ENCODE measurements at regions not wholly inside any gene's neighbourhood (a gene's known extent, or its start where the extent isn't known, plus 50 kb on each side); places are given as distances from the start of the nearest gene placed in this dataset.
"Not testable (repeated sequence)": the region's sequence is repeated elsewhere in the genome, so short reads cannot be mapped to it uniquely, and the experiment has no call there.

DNA sequence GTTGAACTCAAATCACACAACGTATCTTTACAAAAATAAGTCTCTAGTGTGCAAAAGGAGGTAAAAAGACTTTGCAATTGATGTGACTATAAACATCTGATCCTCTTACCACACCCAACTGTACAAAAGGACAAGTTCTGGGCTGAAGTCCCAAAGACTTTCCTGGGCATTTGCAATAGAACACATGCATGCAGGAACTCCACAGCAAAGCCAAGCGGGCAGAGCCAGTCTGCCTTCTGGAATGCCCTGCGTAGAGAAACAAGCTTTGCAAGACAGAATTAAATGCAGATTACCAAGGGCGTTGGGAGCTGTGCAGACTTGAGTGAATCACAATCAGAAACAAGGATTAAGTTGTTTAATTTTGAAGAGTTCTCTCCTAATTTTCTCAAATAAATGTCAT is 208.4 kb upstream of the ZNF521 start:
- DNase-seq (ENCODE audit: low spot score), result no peak

DNA sequence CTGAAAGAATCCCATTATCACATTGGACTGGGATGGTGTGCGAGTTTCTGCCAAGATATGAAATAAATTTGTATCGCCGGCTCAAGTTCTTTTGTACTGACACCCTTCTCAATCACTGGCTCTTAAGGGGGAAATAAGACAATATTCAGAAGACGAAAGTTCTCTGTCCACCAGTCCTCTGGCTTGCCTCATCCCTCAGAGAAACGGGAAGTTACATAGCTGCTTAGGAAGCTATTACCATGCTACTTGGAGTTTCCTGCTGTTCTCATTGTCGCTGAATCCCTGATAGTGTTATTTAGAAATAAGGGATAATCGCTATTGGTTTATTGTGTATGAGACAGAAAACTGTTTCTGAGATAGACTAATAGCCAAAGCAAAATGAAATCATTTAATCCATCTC is 205.0 kb upstream of the ZNF521 start:
- no peak for DNase-seq (ENCODE audit: low spot score)

DNA sequence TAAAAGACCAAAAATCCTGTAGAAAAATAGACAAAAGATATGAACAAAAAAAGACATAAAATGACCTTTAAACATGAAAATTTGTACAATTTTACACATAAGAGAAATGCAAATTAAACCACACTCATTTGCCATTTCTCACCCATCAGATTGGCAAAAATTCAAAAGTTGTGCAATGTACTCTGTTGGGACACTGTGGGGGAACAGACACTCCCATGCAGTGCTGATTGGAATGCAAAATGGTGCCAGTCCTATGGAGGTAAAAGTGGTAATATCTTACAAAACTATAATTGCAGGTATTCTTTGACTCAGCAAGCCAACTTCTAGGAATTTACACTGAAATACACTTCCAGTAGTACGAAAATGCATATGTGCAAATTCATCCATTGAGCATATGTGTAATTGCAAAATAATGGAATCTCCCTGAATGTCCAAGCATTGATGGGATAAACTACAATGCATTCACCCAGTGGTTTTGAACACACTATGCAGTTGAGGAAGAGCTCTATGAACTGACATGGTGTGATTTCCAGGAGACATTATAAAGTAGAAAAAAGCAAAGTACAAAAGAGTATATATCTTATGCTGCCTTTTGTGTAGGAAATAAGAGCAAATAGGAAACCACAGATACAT is 201.8 kb upstream of the ZNF521 start:
- no peak for DNase-seq (ENCODE audit: low spot score)

DNA sequence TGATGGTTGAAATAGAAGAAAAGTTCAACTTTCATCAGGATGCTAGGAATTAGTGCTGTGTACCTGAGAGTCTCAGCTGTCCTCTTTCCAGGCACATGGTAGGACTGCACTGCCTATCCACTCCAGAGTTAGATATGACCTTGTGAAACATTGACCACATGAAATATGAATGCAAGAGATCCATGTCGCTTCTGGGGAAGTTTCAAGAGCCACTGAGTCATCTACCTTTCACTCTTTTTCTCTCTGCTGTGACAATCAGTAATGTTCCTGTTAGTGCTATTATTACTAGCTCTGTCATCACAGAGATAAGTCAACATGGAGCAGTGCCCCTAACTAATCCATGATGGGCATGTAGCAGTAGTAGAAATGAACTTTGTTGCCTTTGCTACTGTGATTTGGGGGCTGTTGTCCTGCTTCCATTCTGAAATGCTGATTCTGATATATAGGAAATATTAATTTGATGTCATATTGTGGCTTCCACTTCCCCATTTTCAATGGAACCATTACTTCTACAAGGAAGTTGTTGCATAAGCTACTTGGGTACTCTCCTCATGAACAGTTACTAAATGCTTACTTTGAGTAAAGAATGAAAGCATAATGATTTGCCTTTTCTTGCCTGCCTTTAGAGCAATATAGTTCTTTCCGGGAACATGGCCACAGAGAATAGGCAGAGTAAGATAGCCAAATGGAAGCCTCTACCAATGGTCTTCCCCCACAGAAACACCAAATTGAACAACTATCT is 192.8 kb upstream of the ZNF521 start:
- DNase-seq (ENCODE audit: low spot score), result no peak

DNA sequence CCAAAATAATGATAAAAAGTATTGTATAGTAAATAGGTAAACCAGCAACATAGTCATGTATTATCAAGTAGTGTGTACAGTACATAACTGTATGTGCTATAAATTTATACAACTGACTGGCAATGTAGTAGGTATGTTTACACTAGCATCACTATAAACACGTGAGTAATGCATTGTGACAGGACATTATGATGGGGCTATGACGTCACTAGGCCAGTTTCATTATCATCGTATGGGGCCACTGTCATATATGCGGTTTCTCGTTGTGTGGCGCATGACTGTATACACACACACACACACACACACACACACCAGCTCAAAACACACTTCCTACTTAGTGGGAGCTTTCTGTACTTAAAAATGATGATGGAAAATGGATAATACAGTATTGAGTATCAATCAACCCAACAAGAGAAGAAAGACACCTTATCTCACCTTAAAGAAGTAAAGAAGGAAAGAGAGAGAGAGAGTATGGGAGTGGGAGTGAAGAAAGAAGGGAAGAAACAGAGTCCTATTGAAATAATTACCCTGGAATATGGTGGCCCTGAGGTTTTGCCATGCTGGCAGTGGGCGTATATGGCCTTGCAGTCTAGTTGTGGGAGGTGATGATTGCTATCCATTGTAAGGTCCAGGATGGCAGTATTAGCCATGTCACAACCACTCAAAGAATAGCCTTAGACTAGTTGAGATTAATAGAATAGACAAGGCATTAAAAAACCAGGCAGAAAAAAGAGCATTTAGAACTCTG is 186.4 kb upstream of the ZNF521 start:
- no peak for DNase-seq (ENCODE audit: low spot score)

DNA sequence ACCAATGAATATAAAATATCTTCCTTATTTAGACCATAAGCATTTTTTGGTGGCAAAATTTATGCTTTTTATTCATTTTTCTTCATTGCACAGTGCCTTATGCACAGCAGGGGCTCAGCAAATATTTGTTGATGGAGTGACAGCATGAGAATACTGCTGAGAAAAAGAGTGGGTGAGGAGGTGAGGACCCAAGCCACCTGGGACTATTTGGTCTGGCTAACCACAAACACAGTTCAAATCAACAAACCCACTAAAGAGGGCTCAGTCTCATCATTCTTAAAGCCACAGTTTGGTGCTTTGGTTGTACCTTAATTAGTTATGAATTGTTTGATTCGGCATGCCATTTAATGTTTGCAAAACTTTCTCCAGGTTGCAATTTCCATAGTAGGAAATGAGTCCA is 183.5 kb upstream of the ZNF521 start:
- DNase-seq (ENCODE audit: low spot score), result no peak

DNA sequence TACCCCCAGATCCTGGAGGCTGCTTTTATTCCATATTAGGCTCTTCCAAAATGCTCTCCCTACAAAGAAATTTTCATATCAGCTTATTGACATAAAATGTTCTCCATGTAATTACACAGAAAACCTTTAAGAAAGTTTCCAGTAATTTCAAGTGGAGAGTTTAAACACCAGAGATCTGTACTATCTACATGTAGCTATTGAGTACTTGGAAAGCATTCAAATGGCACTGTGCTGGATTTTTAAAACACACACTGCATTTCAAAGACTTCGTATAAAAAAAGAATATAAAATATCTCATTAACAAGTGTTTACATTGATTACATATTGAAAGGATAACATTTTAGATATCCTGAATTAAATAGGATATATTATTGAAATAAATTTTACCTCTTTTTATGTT is 182.4 kb upstream of the ZNF521 start:
- no peak for DNase-seq (ENCODE audit: low spot score)

DNA sequence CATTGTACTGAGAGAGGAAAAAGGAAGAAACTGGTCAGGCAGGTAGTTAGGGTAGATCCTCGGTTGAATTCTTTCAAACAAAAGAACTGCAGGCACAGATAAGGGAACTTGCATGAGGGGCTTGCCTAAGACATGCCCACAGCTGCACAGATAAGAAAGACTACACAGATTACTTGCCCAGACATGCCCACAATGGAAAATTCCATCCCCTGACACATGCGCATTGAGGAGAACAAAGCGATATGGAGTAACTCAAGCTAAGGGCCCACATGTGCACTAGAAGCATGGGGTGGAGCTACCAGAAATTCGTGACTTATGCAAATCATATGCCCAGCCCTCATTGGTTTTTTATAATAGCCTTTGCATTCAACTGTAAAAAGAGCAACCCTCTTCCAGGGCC is 181.3 kb upstream of the ZNF521 start:
- DNase-seq (ENCODE audit: low spot score), result no peak

DNA sequence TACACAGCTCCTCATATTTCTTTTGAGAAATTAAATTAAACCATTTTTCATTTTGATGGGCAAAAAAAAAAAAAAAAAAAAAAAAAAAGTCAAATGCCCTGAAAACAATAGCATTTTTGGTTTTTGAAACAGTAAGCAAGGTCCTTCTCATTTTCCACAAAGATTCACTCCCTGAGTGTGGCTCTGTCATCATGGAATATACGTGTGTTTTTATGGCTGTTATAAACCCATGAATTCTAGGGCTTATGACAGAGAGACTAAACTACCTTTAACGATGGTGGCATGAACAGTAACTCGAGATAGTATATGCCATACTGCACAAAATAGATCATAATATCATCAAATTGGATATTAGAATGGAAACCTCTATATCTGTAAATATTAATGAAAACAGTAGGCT is 179.2 kb upstream of the ZNF521 start:
- DNase-seq (ENCODE audit: low spot score), result no peak

DNA sequence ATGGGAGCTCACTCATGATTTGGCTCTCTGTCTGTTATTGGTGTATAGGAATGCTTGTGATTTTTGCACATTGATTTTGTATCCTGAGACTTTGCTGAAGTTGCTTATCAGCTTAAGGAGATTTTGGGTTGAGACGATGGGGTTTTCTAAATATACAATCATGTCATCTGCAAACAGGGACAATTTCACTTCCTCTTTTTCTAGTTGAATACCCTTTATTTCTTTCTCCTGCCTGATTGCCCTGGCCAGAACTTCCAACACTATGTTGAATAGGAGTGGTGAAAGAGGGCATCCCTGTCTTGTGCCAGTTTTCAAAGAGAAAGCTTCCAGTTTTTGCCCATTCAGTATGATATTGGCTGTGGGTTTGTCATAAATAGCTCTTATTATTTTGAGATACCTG is 173.8 kb upstream of the ZNF521 start:
- DNase-seq (ENCODE audit: low spot score), result not testable (repeated sequence)

DNA sequence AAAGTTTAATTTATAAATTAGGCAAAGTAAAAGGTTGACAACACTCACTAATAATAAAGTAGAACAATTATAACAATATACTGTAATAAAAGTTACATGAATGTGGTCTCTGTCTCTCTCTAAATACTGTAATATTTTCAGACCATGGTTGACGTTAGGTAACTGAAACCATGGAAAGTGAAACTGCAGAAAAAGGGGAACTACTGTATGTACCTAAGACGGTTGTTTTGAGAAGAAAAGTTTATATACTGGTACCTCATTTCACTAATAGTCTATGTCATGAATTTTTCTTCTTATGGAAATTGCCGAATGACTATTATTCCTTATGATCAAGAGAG is 166.7 kb upstream of the ZNF521 start:
- no peak for DNase-seq (ENCODE audit: low spot score)

DNA sequence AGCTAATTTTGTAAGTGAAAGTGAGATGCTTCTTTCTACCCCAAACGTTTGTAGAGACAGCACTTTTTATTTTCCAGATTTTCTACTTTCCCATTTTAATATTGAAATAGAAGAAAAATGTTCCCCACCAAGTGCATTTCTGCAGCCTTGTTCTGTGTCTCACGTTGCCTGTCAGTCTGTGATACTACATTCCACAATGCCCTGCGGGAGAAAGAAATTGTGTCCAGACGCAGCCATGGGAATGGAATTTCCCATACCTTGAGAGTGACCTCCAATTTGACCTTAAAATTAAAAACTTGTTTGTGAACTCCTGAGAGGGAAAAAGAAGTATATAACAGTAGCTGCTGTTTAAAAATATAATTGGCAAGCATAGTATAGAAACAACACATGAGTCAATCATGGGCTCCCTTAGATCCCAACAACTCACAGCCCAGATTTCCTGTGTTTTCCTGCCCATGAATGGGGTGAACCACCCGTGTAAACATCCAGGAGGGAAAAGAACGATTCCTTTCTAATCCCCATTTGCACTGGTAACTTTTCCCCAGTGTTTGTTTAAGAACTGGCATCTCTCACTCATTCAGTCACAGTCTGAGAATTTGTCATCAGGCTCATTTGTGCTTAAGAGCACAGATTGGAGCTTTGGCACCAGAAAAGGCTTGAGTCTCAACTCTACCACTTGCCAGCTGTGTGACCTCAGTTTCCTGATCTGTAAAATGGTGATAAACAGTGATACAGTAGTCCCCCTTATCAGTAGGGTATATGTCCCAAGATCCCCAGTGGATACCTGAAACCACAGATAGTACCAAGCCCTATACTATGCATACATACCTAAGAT is 166.1 kb upstream of the ZNF521 start:
- DNase-seq (ENCODE audit: low spot score), result no peak

DNA sequence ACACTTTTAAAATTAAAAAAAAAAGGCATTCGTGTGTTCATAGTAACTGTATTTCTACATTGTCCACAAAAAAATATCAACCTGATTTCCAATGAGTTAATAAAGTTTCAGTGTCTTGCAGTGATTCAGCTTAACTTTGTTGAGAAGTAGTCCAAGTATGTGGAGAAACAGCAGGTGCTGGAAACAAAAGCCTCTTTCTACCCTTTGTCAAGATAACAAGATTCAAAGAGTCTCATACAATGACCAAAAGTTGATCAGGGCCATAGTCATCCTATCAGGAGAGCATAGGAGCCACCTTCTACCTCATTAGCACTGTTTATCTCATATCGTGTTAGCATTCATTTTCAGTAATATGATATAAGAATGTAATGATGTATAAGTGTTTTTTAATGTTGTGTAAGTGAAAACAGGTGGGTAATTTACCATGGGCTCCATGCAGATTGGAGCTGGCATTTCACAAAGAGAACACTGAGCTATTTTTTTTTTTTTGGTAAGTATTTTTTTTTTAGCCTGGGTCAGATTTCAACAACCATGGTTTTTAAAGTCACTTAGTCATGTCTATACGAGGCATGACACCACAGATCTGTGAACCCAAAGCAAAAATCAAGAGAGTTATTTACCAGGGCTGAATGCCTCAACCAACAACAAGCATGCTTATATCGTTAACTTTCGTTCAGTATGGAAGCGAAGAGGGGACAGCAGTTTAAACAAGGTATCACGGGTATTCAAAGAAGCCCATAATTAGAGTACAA is 165.0 kb upstream of the ZNF521 start:
- DNase-seq (ENCODE audit: low spot score), result no peak

DNA sequence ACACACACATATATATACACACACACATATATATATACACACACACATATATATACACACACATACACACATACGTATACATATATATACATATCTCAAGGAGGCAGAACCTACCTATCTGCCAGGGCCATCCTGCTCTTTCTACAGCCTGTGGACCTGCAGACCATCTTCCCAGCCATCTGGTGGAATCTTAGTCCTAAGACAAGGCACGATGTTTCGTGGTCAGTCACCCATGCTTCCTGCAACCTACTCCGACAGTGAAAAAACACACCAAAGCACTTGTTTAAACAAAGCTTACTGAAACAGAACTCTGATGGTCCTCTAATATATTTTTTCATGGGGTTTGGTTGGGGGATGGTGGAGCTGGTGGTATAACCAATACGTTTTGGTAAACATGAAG is 164.2 kb upstream of the ZNF521 start:
- DNase-seq (ENCODE audit: low spot score), result no peak

DNA sequence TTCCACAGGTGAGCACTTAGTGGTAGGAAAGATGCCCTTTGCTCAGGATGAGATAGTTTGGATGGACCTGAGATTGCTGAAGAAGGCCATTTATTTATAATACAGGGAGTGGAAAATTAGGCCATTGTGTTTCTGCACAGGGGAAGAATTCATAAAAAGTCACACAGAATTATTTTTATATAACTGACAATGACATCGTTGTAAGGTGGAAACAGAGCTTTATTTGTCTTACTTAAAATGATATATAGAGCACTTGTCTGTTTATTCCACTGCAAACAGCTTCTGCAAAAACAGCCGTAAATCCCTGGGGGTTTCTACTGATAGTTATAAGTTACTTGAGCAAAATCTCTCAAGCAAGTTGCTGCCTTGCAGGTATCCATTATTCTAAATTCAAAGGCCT is 158.1 kb upstream of the ZNF521 start:
- no peak for DNase-seq (ENCODE audit: low spot score)

DNA sequence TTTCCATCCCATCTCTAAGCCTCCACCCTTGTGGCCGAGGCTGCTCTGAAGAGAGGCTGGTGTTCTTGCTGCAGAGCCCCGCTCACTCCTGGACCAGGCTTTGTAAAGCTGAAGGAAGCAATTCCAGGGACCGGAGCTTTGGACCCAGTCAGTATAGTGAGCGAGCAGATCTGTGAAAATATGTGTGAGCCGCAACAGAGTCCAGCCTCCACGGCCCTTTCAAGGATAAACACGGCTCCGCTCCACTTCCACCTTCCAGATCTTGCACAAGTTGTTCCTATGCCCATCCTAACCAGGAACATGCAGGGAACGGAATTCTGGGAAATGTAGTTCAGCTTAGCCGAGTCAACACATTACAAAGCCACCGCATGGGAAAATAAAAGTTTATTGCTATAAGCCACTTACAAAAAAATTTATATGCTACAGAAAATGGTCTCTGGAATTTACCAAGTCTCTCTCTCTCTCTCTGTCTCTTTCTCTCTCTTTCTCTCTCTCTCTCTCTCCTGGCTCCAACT is 151.7 kb upstream of the ZNF521 start:
- DNase-seq (ENCODE audit: low spot score), result no peak

DNA sequence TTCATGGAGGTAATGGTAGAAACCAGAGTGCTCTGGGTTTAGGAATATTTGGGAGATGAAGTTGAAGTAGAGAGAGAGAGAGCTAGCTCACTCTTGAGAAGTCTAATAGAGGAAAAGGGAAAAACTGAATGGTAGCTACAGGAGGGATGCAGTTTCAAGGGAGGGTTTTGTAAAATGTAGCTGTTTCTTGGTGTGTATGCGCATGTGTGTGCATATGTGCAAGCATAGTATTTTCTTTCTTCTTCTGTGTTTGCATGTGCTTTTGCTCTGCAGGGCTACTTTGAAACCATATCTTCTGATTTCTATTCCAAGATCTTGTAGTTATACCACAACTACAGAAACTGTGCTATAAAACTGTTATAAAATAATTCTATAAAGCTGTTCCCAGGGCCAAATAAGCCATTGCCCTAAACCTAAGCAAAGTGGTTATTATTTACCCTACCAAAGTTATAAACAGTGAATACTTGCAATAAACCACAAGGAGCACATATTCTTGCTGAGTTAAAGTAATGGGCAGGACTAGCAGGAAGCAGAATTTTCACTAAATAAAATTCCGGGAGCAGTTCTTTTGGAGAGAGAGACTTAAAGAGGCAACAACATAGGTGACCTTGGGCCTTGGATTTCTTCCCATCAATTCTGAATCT is 145.3 kb upstream of the ZNF521 start:
- no peak for DNase-seq (ENCODE audit: low spot score)

DNA sequence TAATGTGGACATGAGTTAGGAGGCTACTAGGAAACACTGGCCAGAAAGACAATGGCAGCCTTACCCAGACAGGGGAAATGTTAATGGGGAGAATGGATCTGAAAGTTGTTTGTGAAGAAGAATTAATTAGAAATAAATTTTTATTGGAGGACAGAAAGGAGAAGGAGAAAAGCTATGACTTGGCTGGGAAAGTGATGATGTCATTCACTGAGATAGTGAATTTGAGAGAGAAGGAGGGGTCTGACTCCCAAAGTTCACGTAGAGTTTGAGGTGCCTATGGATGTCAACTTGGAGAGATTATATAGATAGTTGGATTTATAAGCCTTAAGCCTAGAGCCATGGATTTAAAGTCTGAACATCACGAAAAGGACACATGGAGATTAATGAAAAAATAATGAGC is 144.6 kb upstream of the ZNF521 start:
- DNase-seq (ENCODE audit: low spot score), result no peak

DNA sequence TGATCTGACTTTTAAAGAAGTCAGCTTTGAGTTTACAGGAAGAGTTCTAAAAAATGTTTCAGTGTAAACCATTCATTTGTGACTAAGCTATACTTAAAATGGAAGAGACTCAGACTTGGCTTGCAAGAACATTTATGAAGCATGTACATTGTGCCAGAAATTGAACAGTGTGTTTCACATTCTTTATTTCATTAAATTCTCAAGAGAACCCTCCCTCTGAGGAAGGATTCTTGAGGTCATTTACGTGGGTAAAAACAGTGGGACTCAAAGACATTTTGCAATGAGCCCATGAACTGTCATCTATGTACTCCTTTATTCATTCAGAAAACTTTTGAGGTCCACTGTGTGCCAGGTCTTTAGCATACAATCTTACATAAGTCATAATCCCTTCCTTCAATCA is 143.6 kb upstream of the ZNF521 start:
- no peak for DNase-seq (ENCODE audit: low spot score)

DNA sequence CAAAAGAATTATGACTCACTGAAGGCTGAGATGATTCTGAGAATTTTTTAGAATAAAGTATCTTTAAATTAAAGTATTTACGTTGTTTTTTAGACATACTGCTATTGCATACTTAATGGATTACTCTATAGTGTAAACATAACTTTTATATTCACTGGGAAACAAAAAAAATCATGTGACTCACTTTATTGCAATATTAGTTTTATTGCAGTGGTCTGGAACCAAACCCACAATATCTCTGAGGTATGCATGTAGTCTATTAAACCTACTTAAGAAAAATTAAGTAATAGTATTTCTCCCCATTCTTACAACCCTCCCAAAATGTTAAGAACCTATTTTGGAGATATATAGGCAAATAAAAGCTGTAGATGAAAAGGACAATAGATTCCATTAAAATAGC is 142.9 kb upstream of the ZNF521 start:
- DNase-seq (ENCODE audit: low spot score), result no peak

DNA sequence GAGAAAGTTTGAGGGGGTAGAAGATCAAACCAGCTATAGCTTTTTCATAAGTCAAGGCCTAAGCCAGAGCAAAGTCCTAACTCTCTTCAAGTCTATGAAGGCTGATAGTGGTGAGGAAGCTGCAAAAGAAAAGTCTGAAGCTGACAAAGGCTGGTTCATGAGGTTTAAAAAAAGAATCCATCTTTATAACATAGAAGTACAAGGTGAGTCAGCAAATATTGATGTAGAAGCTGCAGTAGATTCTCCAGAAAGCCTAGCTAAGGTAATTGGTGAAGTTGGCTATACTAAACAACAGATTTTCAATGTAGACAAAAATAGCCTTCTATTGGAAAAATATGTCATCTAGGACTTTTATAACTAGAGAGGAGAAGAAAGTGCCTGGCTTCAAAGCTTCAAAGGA is 141.4 kb upstream of the ZNF521 start:
- no peak for DNase-seq (ENCODE audit: low spot score)
